WTC11 (cell line): ENCODE measurements at regions not wholly inside any gene's neighbourhood (a gene's known extent, or its start where the extent isn't known, plus 50 kb on each side); places are given as distances from the start of the nearest gene placed in this dataset.

Source experiments
- ATAC-seq: fragments of 200-7000 bp; cut with Tn5 transposase; 2 replicates; pipeline ENCODE4 v1.10.0; 2021; ENCODE audit warnings: mild to moderate bottlenecking, moderate library complexity
- CTCF ChIA-PET: fragments of 300-600 bp; sonication (Branson Sonifier 250); formaldehyde crosslinking; loops from one replicate; lab custom pipeline; 2021; ENCODE audit warnings: antibody characterized with exemption; lab: Charles Lee
- POLR2A ChIA-PET: fragments of 350-600 bp; sonication (Branson Sonifier 250); formaldehyde crosslinking; loops from one replicate; lab custom pipeline; 2021; ENCODE audit warnings: antibody characterized with exemption; lab: Charles Lee
- DNase-seq: peaks from one replicate; pipeline ENCODE4 v3.0.0; 2021; ENCODE audit warnings: low spot score
- H3K27ac Mint-ChIP-seq: 2 replicates; pipeline ENCODE4 v1.8.0; 2021; ENCODE audit warnings: mixed read lengths
- H3K27me3 Mint-ChIP-seq: 2 replicates; pipeline ENCODE4 v1.8.0; 2021; ENCODE audit warnings: low read depth, mild to moderate bottlenecking, moderate library complexity, mixed read lengths
- H3K36me3 Mint-ChIP-seq: 2 replicates; pipeline ENCODE4 v1.8.0; 2021; ENCODE audit warnings: mixed read lengths
- H3K4me1 Mint-ChIP-seq: 2 replicates; pipeline ENCODE4 v1.8.0; 2022; ENCODE audit warnings: mixed read lengths
- H3K4me3 Mint-ChIP-seq: 2 replicates; pipeline ENCODE4 v1.8.0; 2021; ENCODE audit warnings: mild to moderate bottlenecking, moderate library complexity, mixed read lengths
- H3K9me3 Mint-ChIP-seq: 2 replicates; pipeline ENCODE4 v1.8.0; 2021; ENCODE audit warnings: mixed read lengths
- ARID4B ChIP-seq: sonication (generic); formaldehyde crosslinking; IDR thresholded peaks from 2 replicates; pipeline ENCODE4 v1.8.0; 2023; ENCODE audit warnings: missing genetic modification reagents, mild to moderate bottlenecking, borderline replicate concordance
- ELF4 ChIP-seq: sonication (generic); formaldehyde crosslinking; IDR thresholded peaks from 2 replicates; pipeline ENCODE4 v1.8.1; 2022; ENCODE audit warnings: low read depth, mild to moderate bottlenecking, moderate library complexity, missing genetic modification reagents
- ERG ChIP-seq: fragments of 250-450 bp; sonication (Bioruptor Pico); IDR thresholded peaks from 2 replicates; pipeline ENCODE4 v1.8.0; 2021; ENCODE audit warnings: mild to moderate bottlenecking
- FOXJ3 ChIP-seq: sonication (generic); formaldehyde crosslinking; IDR thresholded peaks from 2 replicates; pipeline ENCODE4 v1.9.0; 2021; ENCODE audit warnings: missing genetic modification reagents, mild to moderate bottlenecking, borderline replicate concordance
- JAZF1 ChIP-seq: fragments of 250-450 bp; sonication (Bioruptor Pico); IDR thresholded peaks from 2 replicates; pipeline ENCODE4 v1.9.0; 2021; ENCODE audit warnings: moderate library complexity, mild to moderate bottlenecking, inconsistent platforms
- MAX ChIP-seq: sonication (generic); formaldehyde crosslinking; IDR thresholded peaks from 2 replicates; pipeline ENCODE4 v1.8.0; 2022; ENCODE audit warnings: mild to moderate bottlenecking, missing genetic modification reagents
- MLX ChIP-seq: sonication (generic); formaldehyde crosslinking; IDR thresholded peaks from 2 replicates; pipeline ENCODE4 v1.8.1; 2023; ENCODE audit warnings: mild to moderate bottlenecking, missing genetic modification reagents, moderate library complexity
- MYBL2 ChIP-seq: sonication (generic); formaldehyde crosslinking; IDR thresholded peaks from 2 replicates; pipeline ENCODE4 v1.8.1; 2023; ENCODE audit warnings: mild to moderate bottlenecking, moderate library complexity, missing genetic modification reagents
- NFYB ChIP-seq: sonication (generic); formaldehyde crosslinking; conservative IDR thresholded peaks from 2 replicates; pipeline ENCODE4 v1.8.0; 2022; ENCODE audit warnings: low read depth, missing genetic modification reagents
- PREB ChIP-seq: sonication (generic); formaldehyde crosslinking; IDR thresholded peaks from 2 replicates; pipeline ENCODE4 v1.8.1; 2022; ENCODE audit warnings: mild to moderate bottlenecking, missing genetic modification reagents, moderate library complexity, borderline replicate concordance
- TEAD4 ChIP-seq: sonication (generic); formaldehyde crosslinking; IDR thresholded peaks from 2 replicates; pipeline ENCODE4 v1.8.0; 2022; ENCODE audit warnings: mild to moderate bottlenecking, missing genetic modification reagents
- USF2 ChIP-seq: sonication (generic); formaldehyde crosslinking; IDR thresholded peaks from 2 replicates; pipeline ENCODE4 v1.8.1; 2023; ENCODE audit warnings: mild to moderate bottlenecking, missing genetic modification reagents, moderate library complexity
- ZNF281 ChIP-seq: sonication (generic); formaldehyde crosslinking; IDR thresholded peaks from 2 replicates; pipeline ENCODE4 v1.8.0; 2023; ENCODE audit warnings: mild to moderate bottlenecking, missing genetic modification reagents
- ZNF317 ChIP-seq: sonication (generic); formaldehyde crosslinking; IDR thresholded peaks from 2 replicates; pipeline ENCODE4 v1.8.1; 2023; ENCODE audit warnings: low read depth, mild to moderate bottlenecking, moderate library complexity, missing genetic modification reagents, borderline replicate concordance
- ZNF416 ChIP-seq: fragments of 250-450 bp; sonication (Bioruptor Pico); IDR thresholded peaks from 2 replicates; pipeline ENCODE4 v1.9.0; 2021; ENCODE audit warnings: mild to moderate bottlenecking, inconsistent platforms
- ZNF425 ChIP-seq: fragments of 250-450 bp; sonication (Bioruptor Pico); conservative IDR thresholded peaks from 2 replicates; pipeline ENCODE4 v1.9.0; 2021; ENCODE audit warnings: mild to moderate bottlenecking
- ZNF532 ChIP-seq: fragments of 250-450 bp; sonication (Bioruptor Pico); IDR thresholded peaks from 2 replicates; pipeline ENCODE4 v1.9.0; 2021; ENCODE audit warnings: mild to moderate bottlenecking, borderline replicate concordance
- ZNF671 ChIP-seq: fragments of 250-450 bp; sonication (Bioruptor Pico); IDR thresholded peaks from 2 replicates; pipeline ENCODE4 v1.8.0; 2021; ENCODE audit warnings: mild to moderate bottlenecking

GRCh38 chr6:109282756-109283155 lies 99.5 kb downstream of the CD164 start (continued):
- TF ChIP-seq ZNF425: no peak
- TF ChIP-seq ZNF532 (CRISPR knock-in tag): no peak
- TF ChIP-seq MLX (CRISPR knock-in tag): no peak
- TF ChIP-seq MAX (CRISPR knock-in tag): no peak
- TF ChIP-seq NFYB (CRISPR knock-in tag): no peak
- TF ChIP-seq FOXJ3 (CRISPR knock-in tag): no peak
- no peak for TF ChIP-seq ZNF281 (CRISPR knock-in tag)
- TF ChIP-seq MYBL2 (CRISPR knock-in tag): no peak
- no peak for TF ChIP-seq ERG (CRISPR knock-in tag)
- no peak for TF ChIP-seq ZNF671

- ATAC-seq: no peak
- CTCF ChIA-PET: no interaction called here
- TF ChIP-seq JAZF1 (CRISPR knock-in tag): no peak
- TF ChIP-seq USF2: no peak
- no peak for TF ChIP-seq ZNF416 (CRISPR knock-in tag)
- no peak for TF ChIP-seq ARID4B (CRISPR knock-in tag)
- TF ChIP-seq ELF4 (CRISPR knock-in tag): no peak
- no peak for TF ChIP-seq TEAD4
- no peak for TF ChIP-seq PREB (CRISPR knock-in tag)
- no peak for TF ChIP-seq ZNF317
These were observed 102.6 kb downstream of the CD164 start for GRCh38 chr6:109279628-109280027.

More at GRCh38 chr6:109279628-109280027, 102.6 kb downstream of the CD164 start:
- Mint-ChIP-seq H3K4me1 (peaks cover 2% of the 10 kb centered on the region), H3K9me3 (no peaks in the 10 kb centered on the region), H3K27me3 (no peaks in the 10 kb centered on the region), H3K27ac (no peak overlapping the region), H3K36me3 (no peaks in the 10 kb centered on the region), H3K4me3 (no peak overlapping the region)
- POLR2A ChIA-PET: no interaction called here
- DNase-seq: no peak
